GM12878 (cell line): ENCODE measurements at regions not wholly inside any gene's neighbourhood (a gene's known extent, or its start where the extent isn't known, plus 50 kb on each side); places are given as distances from the start of the nearest gene placed in this dataset.

Experiments used
- ATAC-seq: fragments of 200-7000 bp; cut with Tn5 transposase; 3 replicates; pipeline ENCODE4 v1.9.1; 2020; ENCODE audit warnings: mild to moderate bottlenecking, moderate library complexity
- BruUV-seq: library from RNA; stranded (reverse); fragments of 400-500 nt; replicated peaks from 2 replicates; lab custom pipeline; 2021; lab: Mats Ljungman, UMichigan
- CTCF ChIA-PET: fragments of 300-600 bp; sonication (Branson Sonifier 250); formaldehyde crosslinking; extraction: SDS; loops from one replicate; lab custom pipeline; 2021; ENCODE audit warnings: inconsistent platforms; lab: Yijun Ruan, JAX
- POLR2A ChIA-PET: fragments of 350-600 bp; formaldehyde crosslinking; extraction: SDS; loops from one replicate; lab custom pipeline; 2021; ENCODE audit warnings: inconsistent platforms; lab: Charles Lee
- RAD21 ChIA-PET: fragments of 300-600 bp; sonication (Branson Sonifier 250); formaldehyde crosslinking; loops from one replicate; lab custom pipeline; 2023; ENCODE audit warnings: antibody characterized with exemption; ENCODE audit not compliant: unreplicated experiment; lab: Charles Lee
- SMC1A ChIA-PET: fragments of 300-600 bp; sonication (Branson Sonifier 250); formaldehyde crosslinking; loops from one replicate; lab custom pipeline; 2023; ENCODE audit not compliant: unreplicated experiment, uncharacterized antibody; lab: Charles Lee
- DNase-seq: peaks from one replicate; pipeline ENCODE4 v3.0.0-alpha.2; 2011; ENCODE audit warnings: low read depth, low spot score
- FAIRE-seq: peaks from 3 replicates; lab custom pipeline; 2011; peaks lifted over from hg19 to GRCh38; lab: Jason Lieb, UNC
- H2AFZ ChIP-seq: 2 replicates; pipeline ENCODE4 v1.6.0; 2011; ENCODE audit warnings: low read depth, low read length, control low read depth; ENCODE audit not compliant: control insufficient read depth
- H3K27ac ChIP-seq: 2 replicates; pipeline ENCODE4 v1.5.1; 2011; ENCODE audit warnings: control low read depth; ENCODE audit not compliant: control insufficient read depth, insufficient read depth
- H3K27me3 ChIP-seq, 2 experiments: replicated peaks in 1 of 2; 2 replicates each; pipeline versions ENCODE4 v1.6.0 to v1.6.1; 2011; ENCODE audit warnings: low read length in 1 of 2; ENCODE audit not compliant: control insufficient read depth in 2 of 2, insufficient read depth in 2 of 2
- H3K36me3 ChIP-seq, 2 experiments: 2 replicates each; pipeline ENCODE4 v1.5.1; 2011; ENCODE audit warnings: low read length in 1 of 2; ENCODE audit not compliant: control insufficient read depth in 2 of 2, insufficient read depth in 2 of 2
- H3K4me1 ChIP-seq: 2 replicates; pipeline ENCODE4 v1.6.1; 2011; ENCODE audit warnings: mild to moderate bottlenecking, low read length, moderate library complexity, mixed read lengths; ENCODE audit not compliant: control insufficient read depth, insufficient read depth
- H3K4me2 ChIP-seq: 2 replicates; pipeline ENCODE4 v1.6.0; 2011; ENCODE audit warnings: control low read depth; ENCODE audit not compliant: control insufficient read depth, insufficient read depth
- H3K4me3 ChIP-seq: fragments of 200-600 bp; sonication (generic); 2 replicates; pipeline ENCODE4 v1.5.1; 2016
- H3K79me2 ChIP-seq: 2 replicates; pipeline ENCODE4 v1.6.0; 2011; ENCODE audit warnings: low read length; ENCODE audit not compliant: control insufficient read depth, insufficient read depth
- H3K9ac ChIP-seq: 2 replicates; pipeline ENCODE4 v1.8.0; 2011; ENCODE audit warnings: low read length, control low read depth, mixed read lengths; ENCODE audit not compliant: control insufficient read depth, insufficient read depth
- H3K9me3 ChIP-seq: replicated peaks from 3 replicates; pipeline ENCODE4 v1.5.1; 2011; ENCODE audit warnings: mild to moderate bottlenecking, low read length; ENCODE audit not compliant: control insufficient read depth, insufficient read depth
- H4K20me1 ChIP-seq: 2 replicates; pipeline ENCODE4 v1.6.0; 2011; ENCODE audit not compliant: control insufficient read depth, insufficient read depth
- CEBPZ ChIP-seq: fragments of 150-350 bp; IDR thresholded peaks from 2 replicates; pipeline ENCODE4 v1.6.1; 2016; ENCODE audit warnings: low read depth, low read length
- E2F4 ChIP-seq: IDR thresholded peaks from 2 replicates; pipeline ENCODE4 v1.6.1; 2012; ENCODE audit warnings: low read depth, low read length, improper control_type of control experiment
- EZH2 ChIP-seq: IDR thresholded peaks from 2 replicates; pipeline ENCODE4 v1.6.1; 2012; ENCODE audit warnings: low read depth, mild to moderate bottlenecking, control low read depth, inconsistent platforms, low read length, borderline replicate concordance; ENCODE audit not compliant: control insufficient read depth
- MXI1 ChIP-seq: fragments of 150-350 bp; IDR thresholded peaks from 2 replicates; pipeline ENCODE4 v1.6.1; 2011; ENCODE audit warnings: low read depth, mild to moderate bottlenecking, inconsistent platforms, low read length, improper control_type of control experiment
- NBN ChIP-seq: fragments of 450-650 bp; IDR thresholded peaks from 2 replicates; pipeline ENCODE4 v1.6.1; 2016
- NFXL1 ChIP-seq: fragments of 450-650 bp; IDR thresholded peaks from 2 replicates; pipeline ENCODE4 v1.6.1; 2017; ENCODE audit warnings: antibody characterized with exemption, mild to moderate bottlenecking, borderline replicate concordance
- NKRF ChIP-seq: fragments of 450-650 bp; conservative IDR thresholded peaks from 2 replicates; pipeline ENCODE4 v1.6.1; 2017; ENCODE audit warnings: mild to moderate bottlenecking, moderate library complexity
- PAX8 ChIP-seq: fragments of 450-650 bp; IDR thresholded peaks from 2 replicates; pipeline ENCODE4 v1.6.1; 2017; ENCODE audit warnings: mild to moderate bottlenecking, moderate library complexity
- PBX3 ChIP-seq: IDR thresholded peaks from 2 replicates; pipeline ENCODE4 v1.6.1; 2011; ENCODE audit warnings: mild to moderate bottlenecking, low read depth, low read length, moderate library complexity; ENCODE audit not compliant: insufficient replicate concordance
- RFX5 ChIP-seq: IDR thresholded peaks from 2 replicates; pipeline ENCODE4 v1.6.1; 2011; ENCODE audit warnings: low read depth, low read length, improper control_type of control experiment
- SMC3 ChIP-seq: IDR thresholded peaks from 2 replicates; pipeline ENCODE4 v1.6.1; 2011; ENCODE audit warnings: low read length, improper control_type of control experiment, borderline replicate concordance
- SREBF2 ChIP-seq: IDR thresholded peaks from 2 replicates; pipeline ENCODE4 v1.6.1; 2012; ENCODE audit warnings: mild to moderate bottlenecking, low read length
- SRF ChIP-seq, 2 experiments: IDR thresholded peaks; 2 replicates each; pipeline ENCODE4 v1.6.1; 2011; ENCODE audit warnings: low read depth in 2 of 2, low read length in 2 of 2, mild to moderate bottlenecking in 1 of 2, moderate library complexity in 1 of 2
- STAT3 ChIP-seq: IDR thresholded peaks from 2 replicates; pipeline ENCODE4 v1.6.1; 2011; ENCODE audit warnings: low read depth, low read length, improper control_type of control experiment
- YY1 ChIP-seq: IDR thresholded peaks from 2 replicates; pipeline ENCODE4 v1.6.1; 2011; ENCODE audit warnings: low read depth, mild to moderate bottlenecking, low read length
- WGBS: methylation state at CpG from one replicate; pipeline ENCODE4 v1.1.6; 2016; ENCODE audit warnings: low lambda C conversion rate; ENCODE audit not compliant: insufficient replicate concordance, insufficient coverage; ENCODE audit errors: missing lambda C conversion rate; 5-methylcytosine and 5-hydroxymethylcytosine counted together
- in situ Hi-C: fragments of 300-500 bp; cut with MboI; formaldehyde crosslinking; loops from 9 replicates; pipeline ENCODE4 v1.14.3; 2018; ENCODE audit warnings: mixed read lengths
- intact Hi-C: fragments of 100-400 bp; cut with micrococcal nuclease; formaldehyde crosslinking; loops from one replicate; pipeline ENCODE4 v1.14.2; 2022; ENCODE audit not compliant: unreplicated experiment

GRCh38 chr2:18836436-18836835 is 247.1 kb upstream of the NT5C1B start:
- SMC1A ChIA-PET = interaction anchor here (1.2 kb wide), 1 partner anchor 9 kb away, joined by 3 read pairs; no protein-coding TSS in a partner anchor
- Histone ChIP-seq H3K4me2 (no peak overlapping the region), H4K20me1 (no peaks in the 10 kb centered on the region), H3K9me3 (no peaks in the 10 kb centered on the region), H3K79me2 (no peaks in the 10 kb centered on the region), H3K27ac (no peak overlapping the region), H3K4me1 (no peaks in the 10 kb centered on the region), H3K9ac (no peak overlapping the region), H3K27me3 (no peaks in the 10 kb centered on the region), H3K36me3 (no peaks in the 10 kb centered on the region), H3K4me3 (no peak overlapping the region), H2AFZ (no peak overlapping the region)
- intact Hi-C loops (no loop called here), in situ Hi-C loops (no loop called here)
- CTCF ChIA-PET = interaction anchor here (1.7 to 2.0 kb wide), 2 partner anchors 13 to 19 kb away, joined by 3 to 6 read pairs; no protein-coding TSS in a partner anchor
- POLR2A ChIA-PET = interaction anchor here (0.6 kb wide), 1 partner anchor 17 kb away, joined by 3 read pairs; no protein-coding TSS in a partner anchor
- no peak for FAIRE-seq
- TF ChIP-seq CEBPZ (no peak), SREBF2 (no peak), NFXL1 (no peak), SRF (IDR thresholded peaks at IDR 0.05; ENCODE audit: low read depth in 2 of 2, low read length in 2 of 2) (no peak), E2F4 (no peak), PAX8 (no peak), STAT3 (no peak), NKRF (no peak), PBX3 (no peak), NBN (no peak), EZH2 (no peak), MXI1 (no peak), YY1 (no peak), SMC3 (no peak), RFX5 (no peak)
- no peak for ATAC-seq
- BruUV-seq = no TSS peak
- RAD21 ChIA-PET = no interaction called here
- 15% methylated on average over 4 of the region's 4 CpGs for WGBS
- no peak for DNase-seq
